Bronchial epithelial cell (primary cell): ENCODE measurements at regions not wholly inside any gene's neighbourhood (a gene's known extent, or its start where the extent isn't known, plus 50 kb on each side); places are given as distances from the start of the nearest gene placed in this dataset.
A peak's percentile ranks its signal among the peaks of the same experiment; 100 is the strongest.

Experiments used
- DNase-seq: peaks from one replicate; pipeline ENCODE4 v3.0.0-alpha.2; 2010; ENCODE audit warnings: low read depth
- FAIRE-seq: peaks from 2 replicates; lab custom pipeline; 2011; peaks lifted over from hg19 to GRCh38; lab: Jason Lieb, UNC
- H3K27me3 ChIP-seq: 2 replicates; pipeline ENCODE4 v1.5.1; 2011; ENCODE audit warnings: low read length; ENCODE audit not compliant: control insufficient read depth, insufficient read depth
- H3K36me3 ChIP-seq: 2 replicates; pipeline ENCODE4 v1.5.1; 2011; ENCODE audit warnings: low read length; ENCODE audit not compliant: control insufficient read depth, insufficient read depth
- H3K4me3 ChIP-seq: 2 replicates; pipeline ENCODE4 v1.5.1; 2011; ENCODE audit warnings: mild to moderate bottlenecking, low read depth, low read length, control low read depth
- CTCF ChIP-seq: IDR thresholded peaks from 2 replicates; pipeline ENCODE4 v1.5.1; 2011; ENCODE audit warnings: mild to moderate bottlenecking, moderate library complexity, low read length, control low read depth, inconsistent platforms; ENCODE audit not compliant: insufficient read depth, severe bottlenecking

DNA sequence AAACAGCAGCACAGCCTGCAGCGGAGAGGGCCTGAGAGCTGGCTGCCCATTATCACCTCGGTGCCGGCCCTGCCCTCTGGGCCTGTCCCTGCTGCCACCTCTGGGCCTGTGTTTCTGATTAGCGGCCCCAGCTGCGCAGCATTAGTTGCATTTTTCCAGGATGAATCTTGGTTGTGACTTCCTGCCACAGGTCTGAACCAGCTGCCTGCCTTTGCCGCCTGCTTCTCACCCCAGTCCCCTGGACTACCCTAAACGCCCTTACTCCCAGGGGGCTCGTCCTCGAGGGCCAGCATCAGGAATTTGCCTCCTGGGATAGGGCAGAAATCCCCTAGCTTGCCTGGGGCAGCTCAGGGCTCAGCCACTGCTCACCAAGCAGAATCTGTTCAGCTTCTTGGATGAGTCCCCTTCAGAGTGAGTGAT, 342.8 kb downstream of the DYSF start:
- DNase-seq (peak; percentile 17), FAIRE-seq (no peak)
- Histone ChIP-seq H3K27me3 (no peaks in the 10 kb centered on the region), H3K36me3 (no peaks in the 10 kb centered on the region), H3K4me3 (no peak overlapping the region)
- no peak for TF ChIP-seq CTCF

- FAIRE-seq (no peak), DNase-seq (no peak)
- no peaks in the 10 kb centered on the region for H3K36me3 ChIP-seq
- no peak overlapping the region for H3K4me3 ChIP-seq
- TF ChIP-seq CTCF = no peak
- no peaks in the 10 kb centered on the region for H3K27me3 ChIP-seq
These were observed 342.1 kb downstream of the DYSF start for GRCh38 chr2:71795486-71795885.

GRCh38 chr2:71794611-71795010, 341.2 kb downstream of the DYSF start:
- H3K4me3 ChIP-seq = no peak overlapping the region
- FAIRE-seq (no peak), DNase-seq (no peak)
- no peak for TF ChIP-seq CTCF
- no peaks in the 10 kb centered on the region for H3K36me3 ChIP-seq
- H3K27me3 ChIP-seq = no peaks in the 10 kb centered on the region

DNA sequence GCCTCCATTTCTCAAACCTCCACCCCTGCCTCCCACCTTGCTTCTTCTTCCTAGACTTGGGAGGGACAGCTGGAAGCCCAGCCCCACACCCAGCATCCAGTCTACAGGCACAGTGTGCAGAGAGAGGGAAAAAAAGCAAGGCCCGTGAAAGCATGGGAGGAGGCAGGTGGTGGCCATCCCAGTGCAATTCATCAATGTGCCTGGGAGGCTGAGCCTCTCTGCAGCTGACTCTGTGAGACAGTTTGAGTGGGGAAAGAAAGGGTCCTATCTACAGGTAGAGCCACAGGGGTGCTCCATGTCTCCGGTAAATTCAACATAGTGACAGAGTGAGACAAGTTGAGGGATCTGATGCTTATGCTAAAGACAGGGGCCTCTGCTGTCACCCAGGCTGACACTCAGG, 340.6 kb downstream of the DYSF start:
- H3K4me3 ChIP-seq = no peak overlapping the region
- H3K36me3 ChIP-seq = no peaks in the 10 kb centered on the region
- TF ChIP-seq CTCF = no peak
- no peak for FAIRE-seq
- no peak for DNase-seq
- no peaks in the 10 kb centered on the region for H3K27me3 ChIP-seq

GRCh38 chr2:71792926-71793761, 339.8 kb downstream of the DYSF start:
- Histone ChIP-seq H3K4me3 (no peak overlapping the region), H3K27me3 (no peaks in the 10 kb centered on the region), H3K36me3 (no peaks in the 10 kb centered on the region)
- FAIRE-seq (peak; percentile 18), DNase-seq (peak; percentile 81)
- no peak for TF ChIP-seq CTCF
